ENCODE measurements at regions not wholly inside any gene's neighbourhood (a gene's known extent, or its start where the extent isn't known, plus 50 kb on each side); places are given as distances from the start of the nearest gene placed in this dataset.

DNA sequence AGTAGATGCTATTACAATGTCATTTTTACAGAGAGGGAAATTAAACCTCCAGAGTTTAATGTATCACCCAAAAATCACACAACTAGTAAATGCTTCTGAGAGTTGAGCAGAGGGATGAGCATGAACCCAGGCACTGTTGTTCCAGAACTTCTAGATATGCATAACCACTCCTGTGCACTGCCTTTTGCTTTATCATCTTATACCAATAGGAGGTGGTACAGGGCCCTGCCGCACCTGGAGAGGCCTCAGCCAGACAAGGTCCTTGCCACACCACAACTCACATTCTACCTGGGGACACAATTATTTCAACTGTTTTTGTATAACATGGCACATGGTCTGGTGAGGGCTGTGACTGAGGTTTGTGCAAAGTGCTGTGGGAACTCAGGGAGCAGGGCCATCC lies 78.5 kb upstream of the NTRK3 start:
- no peaks in the 10 kb centered on the region for H3K9me3 ChIP-seq (replicated peaks in 1 of 2; ENCODE audit: control insufficient read depth in 1 of 2, insufficient read depth in 1 of 2, low read length in 2 of 2)
- no peaks in the 10 kb centered on the region for H3K27me3 ChIP-seq (ENCODE audit: control insufficient read depth in 2 of 2, insufficient read depth in 2 of 2, low read length in 2 of 2)
- peaks cover 5 to 7% (median 6%) of the 10 kb centered on the region in 3 donors for H3K27me3 Mint-ChIP-seq (ENCODE audit: low read depth in 3 of 3)
- TF ChIP-seq CTCF (IDR thresholded peaks at IDR 0.05): no peak
- no peak overlapping the region for H3K4me3 ChIP-seq (replicated peaks in 1 of 3; ENCODE audit: low read depth in 2 of 3, low read length in 3 of 3)
- no peaks in the 10 kb centered on the region for H4K20me1 ChIP-seq (ENCODE audit: insufficient read depth, low read length)
- no peaks in the 10 kb centered on the region for H3K79me2 ChIP-seq (ENCODE audit: insufficient read depth, low read length)
- H3K9me3 Mint-ChIP-seq: peaks cover 0 to 2% (median 0%) of the 10 kb centered on the region in 7 donors
- H3K4me1 Mint-ChIP-seq: no peaks in the 10 kb centered on the region
- H3K36me3 Mint-ChIP-seq: no peaks in the 10 kb centered on the region
- no peaks in the 10 kb centered on the region for H3K4me1 ChIP-seq (ENCODE audit: control insufficient read depth in 1 of 2, insufficient read depth in 2 of 2, low read length in 2 of 2)
- no peak for DNase-seq
- no CpG with 5 or more reads among the region's 1 CpG for WGBS (ENCODE audit: insufficient coverage)
- no peak overlapping the region for H3K27ac ChIP-seq (ENCODE audit: low read depth in 1 of 2, low read length in 2 of 2)
- no peaks in the 10 kb centered on the region for H3K36me3 ChIP-seq (replicated peaks in 1 of 2; ENCODE audit: control insufficient read depth in 1 of 2, insufficient read depth in 2 of 2, low read length in 2 of 2)
- no peak overlapping the region for H3K27ac Mint-ChIP-seq
- H3K4me3 Mint-ChIP-seq: no peak overlapping the region
- no peak overlapping the region for H3K9ac ChIP-seq (ENCODE audit: insufficient read depth, low read length, poor library complexity, severe bottlenecking)
- intact Hi-C loops (cut with micrococcal nuclease): no loop called here
- no peak overlapping the region for H3K4me2 ChIP-seq (replicated peaks; ENCODE audit: extremely low read depth, low read length, poor library complexity, severe bottlenecking)
- no peak overlapping the region for H2AFZ ChIP-seq (ENCODE audit: insufficient read depth, low read depth, low read length, poor library complexity, severe bottlenecking)

DNA sequence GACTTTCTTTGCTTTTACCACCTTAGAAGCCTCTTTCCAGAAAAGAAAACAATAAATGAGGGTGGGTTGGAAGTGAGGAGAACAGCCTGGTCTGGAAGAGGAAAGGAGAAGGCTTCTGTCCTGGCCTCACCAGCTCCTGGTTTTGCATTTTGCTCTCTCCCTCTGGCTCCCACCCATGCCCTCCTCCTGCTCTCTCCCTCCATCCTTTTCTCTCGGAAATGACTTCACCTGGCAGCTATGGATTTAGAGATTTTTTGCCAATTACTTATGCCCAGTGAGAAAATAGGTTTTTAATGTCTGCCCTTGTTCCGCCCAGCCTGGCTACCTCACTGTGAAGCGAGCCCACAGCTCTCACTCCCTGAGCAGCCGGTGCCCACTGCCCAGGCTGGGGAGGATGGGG lies 77.9 kb upstream of the NTRK3 start:
- H3K4me3 ChIP-seq (replicated peaks in 1 of 3; ENCODE audit: low read depth in 2 of 3, low read length in 3 of 3): no peak overlapping the region
- Mint-ChIP-seq H3K9me3 (peaks cover 0 to 2% (median 0%) of the 10 kb centered on the region in 7 donors), H3K27ac (no peak overlapping the region), H3K4me3 (no peak overlapping the region), H3K36me3 (no peaks in the 10 kb centered on the region), H3K27me3 (ENCODE audit: low read depth in 3 of 3) (peaks cover 5 to 8% (median 7%) of the 10 kb centered on the region in 3 donors), H3K4me1 (no peaks in the 10 kb centered on the region)
- H3K9me3 ChIP-seq (replicated peaks in 1 of 2; ENCODE audit: control insufficient read depth in 1 of 2, insufficient read depth in 1 of 2, low read length in 2 of 2): no peaks in the 10 kb centered on the region
- no peaks in the 10 kb centered on the region for H3K27me3 ChIP-seq (ENCODE audit: control insufficient read depth in 2 of 2, insufficient read depth in 2 of 2, low read length in 2 of 2)
- no peaks in the 10 kb centered on the region for H3K36me3 ChIP-seq (replicated peaks in 1 of 2; ENCODE audit: control insufficient read depth in 1 of 2, insufficient read depth in 2 of 2, low read length in 2 of 2)
- TF ChIP-seq CTCF (IDR thresholded peaks at IDR 0.05): no peak
- H3K27ac ChIP-seq (ENCODE audit: low read depth in 1 of 2, low read length in 2 of 2): no peak overlapping the region
- H3K4me2 ChIP-seq (replicated peaks; ENCODE audit: extremely low read depth, low read length, poor library complexity, severe bottlenecking): no peak overlapping the region
- H3K79me2 ChIP-seq (ENCODE audit: insufficient read depth, low read length): no peaks in the 10 kb centered on the region
- intact Hi-C loops (cut with micrococcal nuclease): no loop called here
- H2AFZ ChIP-seq (ENCODE audit: insufficient read depth, low read depth, low read length, poor library complexity, severe bottlenecking): no peak overlapping the region
- no peak for DNase-seq
- H3K9ac ChIP-seq (ENCODE audit: insufficient read depth, low read length, poor library complexity, severe bottlenecking): no peak overlapping the region
- WGBS (ENCODE audit: insufficient coverage): 68% methylated on average over 3 of the region's 4 CpGs
- H3K4me1 ChIP-seq (ENCODE audit: control insufficient read depth in 1 of 2, insufficient read depth in 2 of 2, low read length in 2 of 2): no peaks in the 10 kb centered on the region
- no peaks in the 10 kb centered on the region for H4K20me1 ChIP-seq (ENCODE audit: insufficient read depth, low read length)

All from CD14-positive monocyte (primary cell).